Naive B cell (primary cell): ENCODE measurements at regions not wholly inside any gene's neighbourhood (a gene's known extent, or its start where the extent isn't known, plus 50 kb on each side); places are given as distances from the start of the nearest gene placed in this dataset.
A peak's percentile ranks its signal among the peaks of the same experiment; 100 is the strongest.

Source experiments
- ATAC-seq, 2 donors: fragments of 150-1000 bp; cut with Tn5 transposase; 2 replicates each; pipeline ENCODE4 v1.10.0; 2021; ENCODE audit warnings: low read depth in 2 of 2, mild to moderate bottlenecking in 2 of 2, moderate library complexity in 2 of 2
- DNase-seq: peaks from one replicate; pipeline ENCODE4 v3.0.0; 2022
- H3K27ac Mint-ChIP-seq, 6 donors: one replicate each; pipeline ENCODE4 v1.8.0; 2020 to 2022; ENCODE audit warnings: mild to moderate bottlenecking in 6 of 6, mixed read lengths in 6 of 6, moderate library complexity in 5 of 6, inconsistent platforms in 2 of 6
- H3K27me3 Mint-ChIP-seq, 3 donors: one replicate each; pipeline ENCODE4 v1.8.0; 2021 to 2022; ENCODE audit warnings: mixed read lengths in 3 of 3, mild to moderate bottlenecking in 1 of 3
- H3K36me3 Mint-ChIP-seq, 2 donors: one replicate each; pipeline ENCODE4 v1.8.0; 2020 to 2022; ENCODE audit warnings: mixed read lengths in 2 of 2, inconsistent platforms in 1 of 2, mild to moderate bottlenecking in 1 of 2
- H3K4me1 Mint-ChIP-seq, 3 donors: one replicate each; pipeline ENCODE4 v1.8.0; 2020 to 2022; ENCODE audit warnings: mixed read lengths in 3 of 3, inconsistent platforms in 1 of 3, mild to moderate bottlenecking in 1 of 3, moderate library complexity in 1 of 3
- H3K4me3 Mint-ChIP-seq, 8 donors: one replicate each; pipeline ENCODE4 v1.8.0; 2020 to 2022; ENCODE audit warnings: mild to moderate bottlenecking in 8 of 8, mixed read lengths in 8 of 8, moderate library complexity in 8 of 8, inconsistent platforms in 2 of 8
- H3K9me3 Mint-ChIP-seq, 7 donors: one replicate each; pipeline ENCODE4 v1.8.0; 2020 to 2022; ENCODE audit warnings: mixed read lengths in 7 of 7, mild to moderate bottlenecking in 5 of 7, inconsistent platforms in 2 of 7, moderate library complexity in 1 of 7

- no peak for ATAC-seq
- Mint-ChIP-seq H3K36me3 (peaks cover 0 to 3% of the 10 kb centered on the region in 2 donors), H3K27me3 (peaks cover 12 to 18% (median 14%) of the 10 kb centered on the region in 3 donors), H3K27ac (peak overlapping the region in 1 of 6 donors; percentile 24), H3K4me3 (no peak overlapping the region), H3K9me3 (peaks cover 0 to 24% (median 5%) of the 10 kb centered on the region in 7 donors), H3K4me1 (no peaks in the 10 kb centered on the region)
- no peak for DNase-seq
These were observed 698.8 kb downstream of the BRD1 start for GRCh38 chr22:49128874-49129273.

- Mint-ChIP-seq H3K4me1 (no peaks in the 10 kb centered on the region), H3K27ac (no peak overlapping the region), H3K9me3 (peaks cover 3 to 45% (median 9%) of the 10 kb centered on the region in 7 donors), H3K4me3 (no peak overlapping the region), H3K27me3 (peaks cover 7 to 18% (median 15%) of the 10 kb centered on the region in 3 donors), H3K36me3 (peaks cover 5 to 10% of the 10 kb centered on the region in 2 donors)
- DNase-seq (no peak), ATAC-seq (no peak)
These were observed 703.1 kb downstream of the BRD1 start for GRCh38 chr22:49124608-49125007.

GRCh38 chr22:49123621-49124192 lies 704.0 kb downstream of the BRD1 start:
- Mint-ChIP-seq H3K4me1 (no peaks in the 10 kb centered on the region), H3K4me3 (no peak overlapping the region), H3K27me3 (peaks cover 7 to 18% (median 15%) of the 10 kb centered on the region in 3 donors), H3K27ac (peak overlapping the region in 1 of 6 donors; percentile 83), H3K9me3 (peaks cover 3 to 42% (median 8%) of the 10 kb centered on the region in 7 donors), H3K36me3 (peaks cover 5 to 10% of the 10 kb centered on the region in 2 donors)
- ATAC-seq, result no peak
- no peak for DNase-seq

GRCh38 chr22:49119551-49119952 lies 708.1 kb downstream of the BRD1 start:
- no peak for DNase-seq
- H3K36me3 Mint-ChIP-seq, result peaks cover 5 to 10% of the 10 kb centered on the region in 2 donors
- H3K27ac Mint-ChIP-seq, result no peak overlapping the region
- peaks cover 3 to 24% (median 7%) of the 10 kb centered on the region in 7 donors for H3K9me3 Mint-ChIP-seq
- ATAC-seq, result no peak
- H3K4me1 Mint-ChIP-seq, result no peaks in the 10 kb centered on the region
- peaks cover 4 to 15% (median 15%) of the 10 kb centered on the region in 3 donors for H3K27me3 Mint-ChIP-seq
- no peak overlapping the region for H3K4me3 Mint-ChIP-seq

GRCh38 chr22:49118065-49118464 lies 709.6 kb downstream of the BRD1 start:
- Mint-ChIP-seq H3K4me3 (no peak overlapping the region), H3K27ac (no peak overlapping the region), H3K4me1 (no peaks in the 10 kb centered on the region), H3K27me3 (peaks cover 0 to 5% (median 4%) of the 10 kb centered on the region in 3 donors), H3K36me3 (peaks cover 0 to 5% of the 10 kb centered on the region in 2 donors), H3K9me3 (peaks cover 0 to 13% (median 3%) of the 10 kb centered on the region in 7 donors)
- ATAC-seq (no peak), DNase-seq (no peak)

GRCh38 chr22:49117486-49117885 lies 710.2 kb downstream of the BRD1 start:
- no peaks in the 10 kb centered on the region for H3K4me1 Mint-ChIP-seq
- ATAC-seq, result no peak
- H3K9me3 Mint-ChIP-seq, result peaks cover 0 to 8% (median 3%) of the 10 kb centered on the region in 7 donors
- no peak overlapping the region for H3K27ac Mint-ChIP-seq
- H3K4me3 Mint-ChIP-seq, result no peak overlapping the region
- H3K27me3 Mint-ChIP-seq, result peaks cover 0 to 4% (median 4%) of the 10 kb centered on the region in 3 donors
- no peak for DNase-seq
- peaks cover 0 to 4% of the 10 kb centered on the region in 2 donors for H3K36me3 Mint-ChIP-seq

- H3K4me3 Mint-ChIP-seq, result no peak overlapping the region
- peaks cover 0 to 2% (median 0%) of the 10 kb centered on the region in 7 donors for H3K9me3 Mint-ChIP-seq
- no peak for ATAC-seq
- no peaks in the 10 kb centered on the region for H3K36me3 Mint-ChIP-seq
- no peak overlapping the region for H3K27ac Mint-ChIP-seq
- H3K27me3 Mint-ChIP-seq, result peaks cover 0 to 4% (median 0%) of the 10 kb centered on the region in 3 donors
- no peak for DNase-seq
- no peaks in the 10 kb centered on the region for H3K4me1 Mint-ChIP-seq
These were observed 711.1 kb downstream of the BRD1 start for GRCh38 chr22:49116486-49117120.

GRCh38 chr22:49116021-49116420 lies 711.7 kb downstream of the BRD1 start:
- H3K4me3 Mint-ChIP-seq, result no peak overlapping the region
- no peaks in the 10 kb centered on the region for H3K36me3 Mint-ChIP-seq
- DNase-seq (no peak), ATAC-seq (no peak)
- peaks cover 0 to 4% (median 0%) of the 10 kb centered on the region in 3 donors for H3K27me3 Mint-ChIP-seq
- no peaks in the 10 kb centered on the region for H3K4me1 Mint-ChIP-seq
- H3K9me3 Mint-ChIP-seq, result peaks cover 0 to 2% (median 0%) of the 10 kb centered on the region in 7 donors
- no peak overlapping the region for H3K27ac Mint-ChIP-seq

GRCh38 chr22:49115197-49115596 lies 712.5 kb downstream of the BRD1 start:
- Mint-ChIP-seq H3K9me3 (peaks cover 0 to 2% (median 0%) of the 10 kb centered on the region in 7 donors), H3K36me3 (no peaks in the 10 kb centered on the region), H3K27ac (no peak overlapping the region), H3K4me1 (no peaks in the 10 kb centered on the region), H3K27me3 (no peaks in the 10 kb centered on the region), H3K4me3 (no peak overlapping the region)
- DNase-seq (no peak), ATAC-seq (no peak)

DNA sequence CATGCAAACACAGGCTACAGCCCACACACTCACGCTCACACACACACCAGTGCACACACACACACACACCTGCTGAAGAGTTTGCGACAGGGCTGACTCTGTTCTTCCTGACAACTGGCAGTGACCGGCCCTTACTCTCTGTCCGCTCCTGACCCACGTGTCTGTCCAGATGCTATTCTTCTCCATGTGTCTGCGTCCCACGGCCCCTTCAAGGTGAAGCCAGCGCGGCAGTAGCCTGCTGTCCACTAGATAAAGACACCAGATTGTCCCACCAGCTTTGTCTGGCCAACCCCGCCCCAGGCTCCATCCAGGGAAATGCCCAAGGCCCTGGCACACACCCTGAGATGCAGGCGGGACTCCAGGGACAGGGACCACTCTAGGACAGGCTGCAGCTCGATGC lies 713.9 kb downstream of the BRD1 start:
- ATAC-seq (no peak), DNase-seq (no peak)
- no peaks in the 10 kb centered on the region for H3K36me3 Mint-ChIP-seq
- peak overlapping the region in 1 of 8 donors; percentile 2 for H3K4me3 Mint-ChIP-seq
- no peaks in the 10 kb centered on the region for H3K4me1 Mint-ChIP-seq
- H3K9me3 Mint-ChIP-seq, result peaks cover 0 to under 1% (median 0%) of the 10 kb centered on the region in 7 donors
- H3K27me3 Mint-ChIP-seq, result peaks cover 0 to 5% (median 0%) of the 10 kb centered on the region in 3 donors
- no peak overlapping the region for H3K27ac Mint-ChIP-seq

GRCh38 chr22:49112661-49113626 lies 714.7 kb downstream of the BRD1 start:
- H3K4me3 Mint-ChIP-seq, result no peak overlapping the region
- H3K27me3 Mint-ChIP-seq, result peaks cover 0 to 13% (median 0%) of the 10 kb centered on the region in 3 donors
- H3K36me3 Mint-ChIP-seq, result no peaks in the 10 kb centered on the region
- no peaks in the 10 kb centered on the region for H3K9me3 Mint-ChIP-seq
- DNase-seq (no peak), ATAC-seq (no peak)
- H3K4me1 Mint-ChIP-seq, result no peaks in the 10 kb centered on the region
- H3K27ac Mint-ChIP-seq, result peak overlapping the region in 1 of 6 donors; percentile 42

GRCh38 chr22:49112176-49112575 lies 715.5 kb downstream of the BRD1 start:
- ATAC-seq (no peak), DNase-seq (no peak)
- Mint-ChIP-seq H3K27ac (peak overlapping the region in 1 of 6 donors; percentile 43), H3K36me3 (no peaks in the 10 kb centered on the region), H3K9me3 (no peaks in the 10 kb centered on the region), H3K4me1 (no peaks in the 10 kb centered on the region), H3K4me3 (no peak overlapping the region), H3K27me3 (peaks cover 0 to 20% (median 6%) of the 10 kb centered on the region in 3 donors)

DNA sequence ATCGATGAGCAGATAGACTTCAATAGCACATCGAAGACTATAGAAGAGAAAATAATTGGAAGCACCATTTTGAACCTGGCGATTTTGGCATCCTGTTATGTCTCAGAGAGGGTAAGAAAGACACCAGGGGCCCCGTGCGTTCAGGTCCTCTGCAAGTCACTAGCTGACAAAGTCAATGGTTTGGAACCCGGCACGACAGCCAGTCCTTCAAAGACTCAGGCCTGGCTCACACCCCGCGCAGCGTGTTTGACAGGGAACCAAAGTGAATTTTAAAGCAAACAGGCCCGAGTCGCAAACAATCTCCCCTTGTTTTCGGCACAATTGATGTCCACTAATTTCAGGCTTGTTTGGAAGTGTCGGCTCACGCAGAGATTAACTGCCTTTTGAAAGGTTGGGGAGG lies 716.6 kb downstream of the BRD1 start:
- DNase-seq (no peak), ATAC-seq (no peak)
- Mint-ChIP-seq H3K9me3 (no peaks in the 10 kb centered on the region), H3K36me3 (no peaks in the 10 kb centered on the region), H3K27ac (no peak overlapping the region), H3K4me3 (no peak overlapping the region), H3K27me3 (peaks cover 0 to 22% (median 6%) of the 10 kb centered on the region in 3 donors), H3K4me1 (no peaks in the 10 kb centered on the region)
